Large intestine (tissue), 3 donors: ENCODE measurements at regions not wholly inside any gene's neighbourhood (a gene's known extent, or its start where the extent isn't known, plus 50 kb on each side); places are given as distances from the start of the nearest gene placed in this dataset.

ENCODE experiments used
- DNase-seq, 2 donors: peaks; one replicate each; pipeline versions ENCODE4 v3.0.0 to v3.0.0-alpha.2; 2013
- H3K27ac ChIP-seq: one replicate; pipeline ENCODE4 v1.5.1; 2013; ENCODE audit warnings: low read length
- H3K27me3 ChIP-seq: 2 replicates; pipeline ENCODE4 v1.6.1; 2013; ENCODE audit warnings: low read length; ENCODE audit not compliant: control insufficient read depth, insufficient read depth
- H3K36me3 ChIP-seq: 2 replicates; pipeline ENCODE4 v1.6.1; 2013; ENCODE audit warnings: low read length; ENCODE audit not compliant: control insufficient read depth, insufficient read depth
- H3K4me1 ChIP-seq: one replicate; pipeline ENCODE4 v1.6.1; 2013; ENCODE audit warnings: low read length; ENCODE audit not compliant: control insufficient read depth, insufficient read depth
- H3K4me3 ChIP-seq: one replicate; pipeline ENCODE4 v1.5.1; 2013; ENCODE audit warnings: low read length
- H3K9me3 ChIP-seq: one replicate; pipeline ENCODE4 v1.6.1; 2013; ENCODE audit warnings: mild to moderate bottlenecking, low read depth, low read length, moderate library complexity; ENCODE audit not compliant: control insufficient read depth
- WGBS: methylation state at CpG from one replicate; pipeline ENCODE4 v1.1.5; 2013; ENCODE audit warnings: low lambda C conversion rate; ENCODE audit not compliant: insufficient coverage; 5-methylcytosine and 5-hydroxymethylcytosine counted together

DNA sequence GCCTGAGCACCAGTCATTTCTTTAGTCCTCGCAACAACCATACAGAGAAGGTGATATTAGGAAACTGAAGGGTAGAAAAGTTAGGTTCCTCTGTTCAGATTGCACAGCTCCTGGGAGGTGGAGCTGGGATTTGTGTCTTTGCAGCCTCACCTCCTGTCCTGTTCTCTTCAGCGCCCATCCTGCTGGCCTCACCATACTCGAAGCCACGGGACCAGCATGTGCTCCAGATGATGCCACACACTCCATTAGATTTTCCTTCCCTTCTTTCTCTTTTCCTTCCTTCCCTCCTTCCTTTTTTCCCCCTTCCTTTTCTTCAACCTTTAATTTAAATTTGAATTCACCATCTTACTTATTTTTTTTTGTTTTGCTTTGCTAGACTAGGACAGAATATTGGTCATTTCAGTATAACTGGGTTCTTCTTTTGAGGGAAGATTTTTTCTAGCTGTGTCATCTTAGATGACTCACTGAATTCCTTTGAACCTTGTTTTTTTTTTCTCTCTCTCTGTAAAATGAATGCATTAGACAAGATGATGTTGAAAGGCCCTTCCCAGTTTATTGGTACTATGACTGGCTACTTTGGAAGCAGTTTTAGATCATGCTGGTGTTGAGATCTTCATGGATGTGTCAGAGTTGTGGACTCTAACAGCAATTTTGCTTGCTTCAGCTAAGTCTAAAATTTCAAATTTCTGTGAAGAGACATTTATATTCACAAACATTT is 662.5 kb upstream of the TENM4 start:
- Histone ChIP-seq H3K36me3 (no peaks in the 10 kb centered on the region), H3K4me3 (no peak overlapping the region), H3K27ac (no peak overlapping the region), H3K9me3 (no peaks in the 10 kb centered on the region), H3K27me3 (peaks cover 3% of the 10 kb centered on the region), H3K4me1 (no peaks in the 10 kb centered on the region)
- DNase-seq, result no peak
- WGBS, result 92% methylated on average over 3 of the region's 4 CpGs

- H3K9me3 ChIP-seq, result no peaks in the 10 kb centered on the region
- DNase-seq, result no peak
- no peaks in the 10 kb centered on the region for H3K36me3 ChIP-seq
- no peak overlapping the region for H3K4me3 ChIP-seq
- WGBS, result 80% methylated on average over 2 of the region's 4 CpGs
- H3K27me3 ChIP-seq, result peaks cover 3% of the 10 kb centered on the region
- no peaks in the 10 kb centered on the region for H3K4me1 ChIP-seq
- no peak overlapping the region for H3K27ac ChIP-seq
Observed at GRCh38 chr11:80097146-80097545, 656.3 kb upstream of the TENM4 start.

- H3K4me1 ChIP-seq, result no peaks in the 10 kb centered on the region
- H3K27me3 ChIP-seq, result peaks cover 3% of the 10 kb centered on the region
- no peak overlapping the region for H3K27ac ChIP-seq
- no CpG with 5 or more reads among the region's 3 CpGs for WGBS
- H3K4me3 ChIP-seq, result no peak overlapping the region
- no peaks in the 10 kb centered on the region for H3K36me3 ChIP-seq
- H3K9me3 ChIP-seq, result no peaks in the 10 kb centered on the region
- DNase-seq, result no peak
Observed at GRCh38 chr11:80096736-80097135, 655.9 kb upstream of the TENM4 start.

- no CpG with 5 or more reads among the region's 1 CpG for WGBS
- no peaks in the 10 kb centered on the region for H3K36me3 ChIP-seq
- no peaks in the 10 kb centered on the region for H3K4me1 ChIP-seq
- H3K9me3 ChIP-seq, result no peaks in the 10 kb centered on the region
- H3K27me3 ChIP-seq, result no peaks in the 10 kb centered on the region
- H3K27ac ChIP-seq, result no peak overlapping the region
- no peak overlapping the region for H3K4me3 ChIP-seq
- DNase-seq, result no peak
Observed at GRCh38 chr11:80086496-80087055, 645.7 kb upstream of the TENM4 start.

GRCh38 chr11:80085563-80085962 is 644.7 kb upstream of the TENM4 start:
- Histone ChIP-seq H3K4me1 (no peaks in the 10 kb centered on the region), H3K27me3 (no peaks in the 10 kb centered on the region), H3K36me3 (no peaks in the 10 kb centered on the region), H3K4me3 (no peak overlapping the region), H3K9me3 (no peaks in the 10 kb centered on the region), H3K27ac (no peak overlapping the region)
- no CpG with 5 or more reads among the region's 2 CpGs for WGBS
- DNase-seq, result no peak

DNA sequence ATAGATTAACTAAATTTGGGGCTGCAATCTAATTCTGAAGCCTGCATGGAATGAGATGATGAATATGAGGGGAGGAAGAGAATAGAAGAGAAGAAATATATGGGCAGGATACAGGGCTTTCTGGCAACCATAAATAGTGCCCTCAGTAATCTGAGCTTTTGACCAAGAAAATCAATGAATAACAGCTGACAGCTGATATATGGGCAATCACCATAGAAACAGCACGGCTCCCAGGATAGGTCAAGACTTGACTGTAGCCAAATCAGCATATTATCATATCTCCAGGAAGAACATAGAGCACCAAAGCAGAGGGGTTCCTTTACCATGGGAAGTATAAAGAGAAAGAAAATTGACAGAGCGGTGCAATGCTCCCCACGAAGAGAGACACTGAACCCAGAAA is 643.8 kb upstream of the TENM4 start:
- no peaks in the 10 kb centered on the region for H3K9me3 ChIP-seq
- no peak overlapping the region for H3K4me3 ChIP-seq
- H3K36me3 ChIP-seq, result no peaks in the 10 kb centered on the region
- no peaks in the 10 kb centered on the region for H3K27me3 ChIP-seq
- WGBS, result 50% methylated on average over 2 of the region's 3 CpGs
- no peaks in the 10 kb centered on the region for H3K4me1 ChIP-seq
- DNase-seq, result peak in 1 of 2 donors; percentile 15
- H3K27ac ChIP-seq, result no peak overlapping the region

GRCh38 chr11:80083531-80083951 is 642.7 kb upstream of the TENM4 start:
- no peak overlapping the region for H3K27ac ChIP-seq
- 80% methylated on average over 2 of the region's 2 CpGs for WGBS
- H3K9me3 ChIP-seq, result no peaks in the 10 kb centered on the region
- H3K27me3 ChIP-seq, result no peaks in the 10 kb centered on the region
- H3K4me1 ChIP-seq, result no peaks in the 10 kb centered on the region
- DNase-seq, result peak; percentile 4 to 56
- no peaks in the 10 kb centered on the region for H3K36me3 ChIP-seq
- H3K4me3 ChIP-seq, result no peak overlapping the region

GRCh38 chr11:80082406-80082805 is 641.6 kb upstream of the TENM4 start:
- Histone ChIP-seq H3K27me3 (no peaks in the 10 kb centered on the region), H3K9me3 (no peaks in the 10 kb centered on the region), H3K27ac (no peak overlapping the region), H3K4me1 (no peaks in the 10 kb centered on the region), H3K4me3 (no peak overlapping the region), H3K36me3 (no peaks in the 10 kb centered on the region)
- no CpG with 5 or more reads among the region's 1 CpG for WGBS
- no peak for DNase-seq

GRCh38 chr11:80077113-80077512 is 636.3 kb upstream of the TENM4 start:
- no CpG with 5 or more reads among the region's 4 CpGs for WGBS
- no peak overlapping the region for H3K4me3 ChIP-seq
- no peaks in the 10 kb centered on the region for H3K9me3 ChIP-seq
- no peaks in the 10 kb centered on the region for H3K4me1 ChIP-seq
- DNase-seq, result no peak
- no peaks in the 10 kb centered on the region for H3K27me3 ChIP-seq
- H3K27ac ChIP-seq, result no peak overlapping the region
- H3K36me3 ChIP-seq, result no peaks in the 10 kb centered on the region

- H3K27me3 ChIP-seq, result no peaks in the 10 kb centered on the region
- DNase-seq, result no peak
- H3K27ac ChIP-seq, result no peak overlapping the region
- H3K4me1 ChIP-seq, result no peaks in the 10 kb centered on the region
- WGBS, result 100% methylated on average over 1 of the region's 4 CpGs
- H3K9me3 ChIP-seq, result no peaks in the 10 kb centered on the region
- no peaks in the 10 kb centered on the region for H3K36me3 ChIP-seq
- H3K4me3 ChIP-seq, result no peak overlapping the region
Observed at GRCh38 chr11:80074837-80075236, 634.0 kb upstream of the TENM4 start.

- Histone ChIP-seq H3K27ac (no peak overlapping the region), H3K27me3 (no peaks in the 10 kb centered on the region), H3K9me3 (no peaks in the 10 kb centered on the region), H3K4me3 (no peak overlapping the region), H3K4me1 (no peaks in the 10 kb centered on the region), H3K36me3 (no peaks in the 10 kb centered on the region)
- DNase-seq, result no peak
Observed at GRCh38 chr11:80066291-80066690, 625.5 kb upstream of the TENM4 start.
